GM23338 (cell line): ENCODE measurements at regions not wholly inside any gene's neighbourhood (a gene's known extent, or its start where the extent isn't known, plus 50 kb on each side); places are given as distances from the start of the nearest gene placed in this dataset.

Experiments
- ATAC-seq: fragments of 200-7000 bp; cut with Tn5 transposase; 3 replicates; pipeline ENCODE4 v1.9.1; 2020
- DNase-seq: peaks from one replicate; pipeline ENCODE4 v3.0.0-alpha.2; 2015; ENCODE audit warnings: low spot score
- H2AFZ ChIP-seq: fragments of 200-600 bp; sonication (generic); 2 replicates; pipeline ENCODE4 v1.8.0; 2016; ENCODE audit warnings: antibody characterized with exemption, mild to moderate bottlenecking, moderate library complexity
- H3F3A ChIP-seq: fragments of 200-600 bp; sonication (generic); replicated peaks from 2 replicates; pipeline ENCODE4 v1.8.0; 2017; ENCODE audit warnings: antibody characterized with exemption, mixed run types, low read depth
- H3K27ac ChIP-seq: fragments of 200-600 bp; sonication (generic); 2 replicates; pipeline ENCODE4 v1.6.1; 2016; ENCODE audit warnings: low read depth
- H3K27me3 ChIP-seq: fragments of 200-600 bp; sonication (generic); 2 replicates; pipeline ENCODE4 v1.8.0; 2016; ENCODE audit warnings: mild to moderate bottlenecking, mixed run types, moderate library complexity; ENCODE audit not compliant: insufficient read depth
- H3K36me3 ChIP-seq: fragments of 200-600 bp; sonication (generic); 2 replicates; pipeline ENCODE4 v1.8.0; 2016; ENCODE audit warnings: mild to moderate bottlenecking; ENCODE audit not compliant: insufficient read depth
- H3K4me1 ChIP-seq: fragments of 200-600 bp; sonication (generic); 2 replicates; pipeline ENCODE4 v1.8.0; 2016; ENCODE audit warnings: mild to moderate bottlenecking, moderate library complexity; ENCODE audit not compliant: insufficient read depth
- H3K4me2 ChIP-seq: fragments of 200-600 bp; sonication (generic); 2 replicates; pipeline ENCODE4 v1.7.1; 2017; ENCODE audit warnings: mixed run types
- H3K4me3 ChIP-seq: fragments of 200-600 bp; sonication (generic); 2 replicates; pipeline ENCODE4 v1.6.1; 2016; ENCODE audit warnings: mixed run types
- H3K79me2 ChIP-seq: fragments of 200-600 bp; sonication (generic); replicated peaks from 2 replicates; pipeline ENCODE4 v1.8.0; 2017; ENCODE audit warnings: mild to moderate bottlenecking; ENCODE audit not compliant: insufficient read depth
- H3K9me2 ChIP-seq: fragments of 200-600 bp; sonication (generic); 2 replicates; pipeline ENCODE4 v1.8.0; 2017; ENCODE audit not compliant: insufficient read depth
- H4K20me1 ChIP-seq: fragments of 200-600 bp; sonication (generic); replicated peaks from 2 replicates; pipeline ENCODE4 v1.8.0; 2017; ENCODE audit warnings: mild to moderate bottlenecking; ENCODE audit not compliant: insufficient read depth
- H3K27ac Mint-ChIP-seq: 2 replicates; pipeline ENCODE4 v1.8.0; 2020; ENCODE audit warnings: inconsistent platforms, mild to moderate bottlenecking, moderate library complexity, mixed read lengths
- H3K27me3 Mint-ChIP-seq: 3 replicates; pipeline ENCODE4 v1.8.0; 2022; ENCODE audit warnings: low read depth, mild to moderate bottlenecking, moderate library complexity, mixed read lengths, inconsistent platforms; ENCODE audit not compliant: insufficient read depth, poor library complexity
- H3K36me3 Mint-ChIP-seq: 3 replicates; pipeline ENCODE4 v1.8.0; 2021; ENCODE audit warnings: low read depth, mild to moderate bottlenecking, inconsistent platforms, moderate library complexity, mixed read lengths
- H3K4me1 Mint-ChIP-seq: 3 replicates; pipeline ENCODE4 v1.8.0; 2020; ENCODE audit warnings: mild to moderate bottlenecking, inconsistent platforms, mixed read lengths
- H3K4me3 Mint-ChIP-seq: 3 replicates; pipeline ENCODE4 v1.8.0; 2021; ENCODE audit warnings: moderate library complexity, mild to moderate bottlenecking, inconsistent platforms, mixed read lengths
- H3K9me3 Mint-ChIP-seq: 3 replicates; pipeline ENCODE4 v1.8.0; 2020; ENCODE audit warnings: moderate library complexity, mild to moderate bottlenecking, inconsistent platforms, mixed read lengths
- CREB1 ChIP-seq: fragments of 250-450 bp; sonication (Bioruptor Pico); IDR thresholded peaks from 2 replicates; pipeline ENCODE4 v1.5.0; 2020; ENCODE audit warnings: low read depth, mild to moderate bottlenecking, moderate library complexity
- EZH2 ChIP-seq: fragments of 200-600 bp; sonication (generic); IDR thresholded peaks from one replicate; pipeline ENCODE4 v1.8.0; 2017; ENCODE audit warnings: antibody characterized with exemption, mild to moderate bottlenecking, low read depth; ENCODE audit not compliant: unreplicated experiment
- EZH2phosphoT487 ChIP-seq: fragments of 200-600 bp; sonication (generic); IDR thresholded peaks from one replicate; pipeline ENCODE4 v1.8.1; 2018; ENCODE audit warnings: antibody characterized with exemption; ENCODE audit not compliant: unreplicated experiment
- JUNB ChIP-seq: IDR thresholded peaks from one replicate; pipeline ENCODE4 v1.6.1; 2016; ENCODE audit warnings: antibody characterized with exemption; ENCODE audit not compliant: unreplicated experiment
- NANOG ChIP-seq: IDR thresholded peaks from 2 replicates; pipeline ENCODE4 v1.6.1; 2016; ENCODE audit warnings: antibody characterized with exemption, borderline replicate concordance
- POLR2AphosphoS5 ChIP-seq: IDR thresholded peaks from 2 replicates; pipeline ENCODE4 v1.6.1; 2016; ENCODE audit warnings: antibody characterized with exemption, low read depth
- STAT1 ChIP-seq: IDR thresholded peaks from one replicate; pipeline ENCODE4 v1.6.1; 2016; ENCODE audit warnings: antibody characterized with exemption; ENCODE audit not compliant: unreplicated experiment
- ZNF114 ChIP-seq: fragments of 250-450 bp; sonication (Bioruptor Pico); IDR thresholded peaks from 2 replicates; pipeline ENCODE4 v1.5.0; 2020; ENCODE audit warnings: mild to moderate bottlenecking, moderate library complexity
- ZNF331 ChIP-seq: fragments of 250-450 bp; sonication (Bioruptor Pico); IDR thresholded peaks from 2 replicates; pipeline ENCODE4 v1.5.0; 2020; ENCODE audit warnings: low read depth, mild to moderate bottlenecking, moderate library complexity
- TF ChIP-seq, protein P1 (sequence below), 2 experiments: fragments of 200-600 bp in 1 of 2; sonication (generic) in 1 of 2; conservative IDR thresholded peaks; 2 replicates each; pipeline versions ENCODE4 v1.5.1 to v1.6.1; 2016 to 2017; ENCODE audit warnings: antibody characterized with exemption in 2 of 2, low read depth in 2 of 2, mild to moderate bottlenecking in 2 of 2, moderate library complexity in 1 of 2
- TF ChIP-seq, protein P2 (sequence below): IDR thresholded peaks from 2 replicates; pipeline ENCODE4 v1.6.1; 2016; ENCODE audit warnings: antibody characterized with exemption
- TF ChIP-seq, protein P3 (sequence below): fragments of 250-450 bp; sonication (Bioruptor Pico); IDR thresholded peaks from 2 replicates; pipeline ENCODE4 v1.5.0; 2020; ENCODE audit warnings: mild to moderate bottlenecking, moderate library complexity
- TF ChIP-seq, protein P4 (sequence below): IDR thresholded peaks from one replicate; pipeline ENCODE4 v1.6.1; 2018; ENCODE audit warnings: antibody characterized with exemption; ENCODE audit not compliant: unreplicated experiment

DNA sequence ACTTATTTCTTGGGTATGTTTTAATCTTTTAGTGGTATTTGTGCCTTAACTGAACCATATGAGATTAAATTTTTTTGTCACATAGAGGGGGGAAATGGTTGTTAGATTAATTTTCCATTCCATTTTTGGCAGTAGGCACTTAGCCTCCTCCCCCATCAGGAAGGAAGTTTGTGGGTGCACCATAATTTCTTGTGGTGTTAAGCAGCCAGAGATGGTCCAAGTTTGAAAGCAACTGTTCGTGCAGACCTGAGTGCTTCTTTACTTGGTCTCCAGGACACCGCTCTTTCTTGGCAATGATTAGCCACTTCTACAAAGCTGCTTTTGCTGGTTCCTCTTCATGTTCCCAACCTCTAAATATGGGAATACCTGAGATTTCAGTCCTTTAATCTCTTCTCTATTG, 92.7 kb upstream of the RPL34 start:
- no peak for ATAC-seq
- H3K27ac Mint-ChIP-seq = no peak overlapping the region
- Histone ChIP-seq H4K20me1 (no peaks in the 10 kb centered on the region), H3K27me3 (no peaks in the 10 kb centered on the region), H3K9me2 (no peaks in the 10 kb centered on the region), H2AFZ (no peak overlapping the region), H3K4me1 (0 out of 2 replicates have a peak, but pooled peaks cover 5% of the 10 kb centered on the region), H3K4me2 (no peak overlapping the region), H3F3A (no peaks in the 10 kb centered on the region), H3K79me2 (no peaks in the 10 kb centered on the region), H3K27ac (no peak overlapping the region), H3K4me3 (no peak overlapping the region), H3K36me3 (no peaks in the 10 kb centered on the region)
- no peaks in the 10 kb centered on the region for H3K36me3 Mint-ChIP-seq
- H3K9me3 Mint-ChIP-seq = no peaks in the 10 kb centered on the region
- no peak for DNase-seq
- no peak overlapping the region for H3K4me3 Mint-ChIP-seq
- peaks cover 8% of the 10 kb centered on the region for H3K4me1 Mint-ChIP-seq
- TF ChIP-seq EZH2phosphoT487 = no peak
- no peak for TF ChIP-seq ZNF114 (CRISPR knock-in tag)
- TF ChIP-seq POLR2AphosphoS5 = no peak
- TF ChIP-seq EZH2 = no peak
- TF ChIP-seq NANOG = no peak
- TF ChIP-seq, protein P1, sequence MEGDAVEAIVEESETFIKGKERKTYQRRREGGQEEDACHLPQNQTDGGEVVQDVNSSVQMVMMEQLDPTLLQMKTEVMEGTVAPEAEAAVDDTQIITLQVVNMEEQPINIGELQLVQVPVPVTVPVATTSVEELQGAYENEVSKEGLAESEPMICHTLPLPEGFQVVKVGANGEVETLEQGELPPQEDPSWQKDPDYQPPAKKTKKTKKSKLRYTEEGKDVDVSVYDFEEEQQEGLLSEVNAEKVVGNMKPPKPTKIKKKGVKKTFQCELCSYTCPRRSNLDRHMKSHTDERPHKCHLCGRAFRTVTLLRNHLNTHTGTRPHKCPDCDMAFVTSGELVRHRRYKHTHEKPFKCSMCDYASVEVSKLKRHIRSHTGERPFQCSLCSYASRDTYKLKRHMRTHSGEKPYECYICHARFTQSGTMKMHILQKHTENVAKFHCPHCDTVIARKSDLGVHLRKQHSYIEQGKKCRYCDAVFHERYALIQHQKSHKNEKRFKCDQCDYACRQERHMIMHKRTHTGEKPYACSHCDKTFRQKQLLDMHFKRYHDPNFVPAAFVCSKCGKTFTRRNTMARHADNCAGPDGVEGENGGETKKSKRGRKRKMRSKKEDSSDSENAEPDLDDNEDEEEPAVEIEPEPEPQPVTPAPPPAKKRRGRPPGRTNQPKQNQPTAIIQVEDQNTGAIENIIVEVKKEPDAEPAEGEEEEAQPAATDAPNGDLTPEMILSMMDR (conservative IDR thresholded peaks at IDR 0.05; ENCODE audit: low read depth in 2 of 2) = no peak
- TF ChIP-seq, protein P2, sequence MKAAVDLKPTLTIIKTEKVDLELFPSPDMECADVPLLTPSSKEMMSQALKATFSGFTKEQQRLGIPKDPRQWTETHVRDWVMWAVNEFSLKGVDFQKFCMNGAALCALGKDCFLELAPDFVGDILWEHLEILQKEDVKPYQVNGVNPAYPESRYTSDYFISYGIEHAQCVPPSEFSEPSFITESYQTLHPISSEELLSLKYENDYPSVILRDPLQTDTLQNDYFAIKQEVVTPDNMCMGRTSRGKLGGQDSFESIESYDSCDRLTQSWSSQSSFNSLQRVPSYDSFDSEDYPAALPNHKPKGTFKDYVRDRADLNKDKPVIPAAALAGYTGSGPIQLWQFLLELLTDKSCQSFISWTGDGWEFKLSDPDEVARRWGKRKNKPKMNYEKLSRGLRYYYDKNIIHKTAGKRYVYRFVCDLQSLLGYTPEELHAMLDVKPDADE = no peak
- no peak for TF ChIP-seq CREB1 (CRISPR knock-in tag)
- TF ChIP-seq ZNF331 (CRISPR knock-in tag) = no peak
- TF ChIP-seq, protein P3, sequence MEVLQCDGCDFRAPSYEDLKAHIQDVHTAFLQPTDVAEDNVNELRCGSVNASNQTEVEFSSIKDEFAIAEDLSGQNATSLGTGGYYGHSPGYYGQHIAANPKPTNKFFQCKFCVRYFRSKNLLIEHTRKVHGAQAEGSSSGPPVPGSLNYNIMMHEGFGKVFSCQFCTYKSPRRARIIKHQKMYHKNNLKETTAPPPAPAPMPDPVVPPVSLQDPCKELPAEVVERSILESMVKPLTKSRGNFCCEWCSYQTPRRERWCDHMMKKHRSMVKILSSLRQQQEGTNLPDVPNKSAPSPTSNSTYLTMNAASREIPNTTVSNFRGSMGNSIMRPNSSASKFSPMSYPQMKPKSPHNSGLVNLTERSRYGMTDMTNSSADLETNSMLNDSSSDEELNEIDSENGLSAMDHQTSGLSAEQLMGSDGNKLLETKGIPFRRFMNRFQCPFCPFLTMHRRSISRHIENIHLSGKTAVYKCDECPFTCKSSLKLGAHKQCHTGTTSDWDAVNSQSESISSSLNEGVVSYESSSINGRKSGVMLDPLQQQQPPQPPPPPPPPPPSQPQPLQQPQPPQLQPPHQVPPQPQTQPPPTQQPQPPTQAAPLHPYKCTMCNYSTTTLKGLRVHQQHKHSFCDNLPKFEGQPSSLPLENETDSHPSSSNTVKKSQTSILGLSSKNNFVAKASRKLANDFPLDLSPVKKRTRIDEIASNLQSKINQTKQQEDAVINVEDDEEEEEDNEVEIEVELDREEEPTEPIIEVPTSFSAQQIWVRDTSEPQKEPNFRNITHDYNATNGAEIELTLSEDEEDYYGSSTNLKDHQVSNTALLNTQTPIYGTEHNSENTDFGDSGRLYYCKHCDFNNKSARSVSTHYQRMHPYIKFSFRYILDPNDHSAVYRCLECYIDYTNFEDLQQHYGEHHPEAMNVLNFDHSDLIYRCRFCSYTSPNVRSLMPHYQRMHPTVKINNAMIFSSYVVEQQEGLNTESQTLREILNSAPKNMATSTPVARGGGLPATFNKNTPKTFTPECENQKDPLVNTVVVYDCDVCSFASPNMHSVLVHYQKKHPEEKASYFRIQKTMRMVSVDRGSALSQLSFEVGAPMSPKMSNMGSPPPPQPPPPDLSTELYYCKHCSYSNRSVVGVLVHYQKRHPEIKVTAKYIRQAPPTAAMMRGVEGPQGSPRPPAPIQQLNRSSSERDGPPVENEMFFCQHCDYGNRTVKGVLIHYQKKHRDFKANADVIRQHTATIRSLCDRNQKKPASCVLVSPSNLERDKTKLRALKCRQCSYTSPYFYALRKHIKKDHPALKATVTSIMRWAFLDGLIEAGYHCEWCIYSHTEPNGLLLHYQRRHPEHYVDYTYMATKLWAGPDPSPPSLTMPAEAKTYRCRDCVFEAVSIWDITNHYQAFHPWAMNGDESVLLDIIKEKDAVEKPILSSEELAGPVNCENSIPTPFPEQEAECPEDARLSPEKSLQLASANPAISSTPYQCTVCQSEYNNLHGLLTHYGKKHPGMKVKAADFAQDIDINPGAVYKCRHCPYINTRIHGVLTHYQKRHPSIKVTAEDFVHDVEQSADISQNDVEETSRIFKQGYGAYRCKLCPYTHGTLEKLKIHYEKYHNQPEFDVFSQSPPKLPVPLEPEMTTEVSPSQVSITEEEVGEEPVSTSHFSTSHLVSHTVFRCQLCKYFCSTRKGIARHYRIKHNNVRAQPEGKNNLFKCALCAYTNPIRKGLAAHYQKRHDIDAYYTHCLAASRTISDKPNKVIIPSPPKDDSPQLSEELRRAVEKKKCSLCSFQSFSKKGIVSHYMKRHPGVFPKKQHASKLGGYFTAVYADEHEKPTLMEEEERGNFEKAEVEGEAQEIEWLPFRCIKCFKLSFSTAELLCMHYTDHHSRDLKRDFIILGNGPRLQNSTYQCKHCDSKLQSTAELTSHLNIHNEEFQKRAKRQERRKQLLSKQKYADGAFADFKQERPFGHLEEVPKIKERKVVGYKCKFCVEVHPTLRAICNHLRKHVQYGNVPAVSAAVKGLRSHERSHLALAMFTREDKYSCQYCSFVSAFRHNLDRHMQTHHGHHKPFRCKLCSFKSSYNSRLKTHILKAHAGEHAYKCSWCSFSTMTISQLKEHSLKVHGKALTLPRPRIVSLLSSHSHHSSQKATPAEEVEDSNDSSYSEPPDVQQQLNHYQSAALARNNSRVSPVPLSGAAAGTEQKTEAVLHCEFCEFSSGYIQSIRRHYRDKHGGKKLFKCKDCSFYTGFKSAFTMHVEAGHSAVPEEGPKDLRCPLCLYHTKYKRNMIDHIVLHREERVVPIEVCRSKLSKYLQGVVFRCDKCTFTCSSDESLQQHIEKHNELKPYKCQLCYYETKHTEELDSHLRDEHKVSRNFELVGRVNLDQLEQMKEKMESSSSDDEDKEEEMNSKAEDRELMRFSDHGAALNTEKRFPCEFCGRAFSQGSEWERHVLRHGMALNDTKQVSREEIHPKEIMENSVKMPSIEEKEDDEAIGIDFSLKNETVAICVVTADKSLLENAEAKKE = no peak
- TF ChIP-seq, protein P4, sequence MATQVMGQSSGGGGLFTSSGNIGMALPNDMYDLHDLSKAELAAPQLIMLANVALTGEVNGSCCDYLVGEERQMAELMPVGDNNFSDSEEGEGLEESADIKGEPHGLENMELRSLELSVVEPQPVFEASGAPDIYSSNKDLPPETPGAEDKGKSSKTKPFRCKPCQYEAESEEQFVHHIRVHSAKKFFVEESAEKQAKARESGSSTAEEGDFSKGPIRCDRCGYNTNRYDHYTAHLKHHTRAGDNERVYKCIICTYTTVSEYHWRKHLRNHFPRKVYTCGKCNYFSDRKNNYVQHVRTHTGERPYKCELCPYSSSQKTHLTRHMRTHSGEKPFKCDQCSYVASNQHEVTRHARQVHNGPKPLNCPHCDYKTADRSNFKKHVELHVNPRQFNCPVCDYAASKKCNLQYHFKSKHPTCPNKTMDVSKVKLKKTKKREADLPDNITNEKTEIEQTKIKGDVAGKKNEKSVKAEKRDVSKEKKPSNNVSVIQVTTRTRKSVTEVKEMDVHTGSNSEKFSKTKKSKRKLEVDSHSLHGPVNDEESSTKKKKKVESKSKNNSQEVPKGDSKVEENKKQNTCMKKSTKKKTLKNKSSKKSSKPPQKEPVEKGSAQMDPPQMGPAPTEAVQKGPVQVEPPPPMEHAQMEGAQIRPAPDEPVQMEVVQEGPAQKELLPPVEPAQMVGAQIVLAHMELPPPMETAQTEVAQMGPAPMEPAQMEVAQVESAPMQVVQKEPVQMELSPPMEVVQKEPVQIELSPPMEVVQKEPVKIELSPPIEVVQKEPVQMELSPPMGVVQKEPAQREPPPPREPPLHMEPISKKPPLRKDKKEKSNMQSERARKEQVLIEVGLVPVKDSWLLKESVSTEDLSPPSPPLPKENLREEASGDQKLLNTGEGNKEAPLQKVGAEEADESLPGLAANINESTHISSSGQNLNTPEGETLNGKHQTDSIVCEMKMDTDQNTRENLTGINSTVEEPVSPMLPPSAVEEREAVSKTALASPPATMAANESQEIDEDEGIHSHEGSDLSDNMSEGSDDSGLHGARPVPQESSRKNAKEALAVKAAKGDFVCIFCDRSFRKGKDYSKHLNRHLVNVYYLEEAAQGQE = no peak
- TF ChIP-seq JUNB = no peak
- TF ChIP-seq STAT1 = no peak
- H3K27me3 Mint-ChIP-seq = peaks cover 3% of the 10 kb centered on the region
